ENCODE measurements at regions not wholly inside any gene's neighbourhood (a gene's known extent, or its start where the extent isn't known, plus 50 kb on each side); places are given as distances from the start of the nearest gene placed in this dataset.

- no peak for TF ChIP-seq ZNF462 (CRISPR knock-in tag; IDR thresholded peaks at IDR 0.05)
- no peak for TF ChIP-seq ZNF114 (CRISPR knock-in tag; IDR thresholded peaks at IDR 0.05)
- TF ChIP-seq NANOG (IDR thresholded peaks at IDR 0.05; ENCODE audit: borderline replicate concordance) = no peak
- TF ChIP-seq ETS1 (IDR thresholded peaks at IDR 0.05) = no peak
- no peak for TF ChIP-seq EZH2phosphoT487 (IDR thresholded peaks at IDR 0.05; ENCODE audit: unreplicated experiment)
- TF ChIP-seq EZH2 (IDR thresholded peaks at IDR 0.05; ENCODE audit: low read depth, unreplicated experiment) = no peak
These were observed 81.3 kb upstream of the DMRT1 start (continued) for GRCh38 chr9:759983-760736.

GRCh38 chr9:761176-761792, 80.2 kb upstream of the DMRT1 start:
- Mint-ChIP-seq H3K36me3 (ENCODE audit: low read depth) (peaks cover 1% of the 10 kb centered on the region; the same call in 1 of the 3 replicates), H3K27ac (no peak overlapping the region), H3K27me3 (ENCODE audit: insufficient read depth, low read depth, poor library complexity) (peaks cover 12% of the 10 kb centered on the region), H3K9me3 (peaks cover 1% of the 10 kb centered on the region; the same call in 1 of the 3 replicates), H3K4me3 (no peak overlapping the region), H3K4me1 (peaks cover 16% of the 10 kb centered on the region)
- no peaks in the 10 kb centered on the region for H3F3A ChIP-seq (replicated peaks; ENCODE audit: low read depth)
- H3K9me2 ChIP-seq (ENCODE audit: insufficient read depth) = no peaks in the 10 kb centered on the region
- H3K27me3 ChIP-seq (ENCODE audit: insufficient read depth) = no peaks in the 10 kb centered on the region
- DNase-seq (ENCODE audit: low spot score) (no peak), ATAC-seq (no peak)
- H2AFZ ChIP-seq = no peak overlapping the region
- no peak overlapping the region for H3K4me3 ChIP-seq
- H3K79me2 ChIP-seq (replicated peaks; ENCODE audit: insufficient read depth) = no peaks in the 10 kb centered on the region
- H3K4me1 ChIP-seq (ENCODE audit: insufficient read depth) = peaks cover 8% of the 10 kb centered on the region; the same call in 1 of the 2 replicates
- no peak overlapping the region for H3K4me2 ChIP-seq
- no peaks in the 10 kb centered on the region for H4K20me1 ChIP-seq (replicated peaks; ENCODE audit: insufficient read depth)
- H3K36me3 ChIP-seq (ENCODE audit: insufficient read depth) = no peaks in the 10 kb centered on the region
- H3K27ac ChIP-seq (ENCODE audit: low read depth) = no peak overlapping the region
- TF ChIP-seq ZNF114 (CRISPR knock-in tag; IDR thresholded peaks at IDR 0.05) (no peak), EZH2 (IDR thresholded peaks at IDR 0.05; ENCODE audit: low read depth, unreplicated experiment) (no peak), ETS1 (IDR thresholded peaks at IDR 0.05) (no peak), POLR2AphosphoS5 (IDR thresholded peaks at IDR 0.05; ENCODE audit: low read depth) (no peak), ZNF331 (CRISPR knock-in tag; IDR thresholded peaks at IDR 0.05; ENCODE audit: low read depth) (no peak), CTCF (conservative IDR thresholded peaks at IDR 0.05; ENCODE audit: low read depth in 2 of 2) (no peak)

All from GM23338 (cell line).